Activated CD8-positive, alpha-beta memory T cell treated with anti-CD3 and anti-CD28 coated beads, Interleukin-2, amount 50 U/mL, for 48 hours (primary cell): ENCODE measurements at regions not wholly inside any gene's neighbourhood (a gene's known extent, or its start where the extent isn't known, plus 50 kb on each side); places are given as distances from the start of the nearest gene placed in this dataset.
"Not testable (repeated sequence)": the region's sequence is repeated elsewhere in the genome, so short reads cannot be mapped to it uniquely, and the experiment has no call there.

Experiments used
- DNase-seq: peaks from one replicate; pipeline ENCODE4 v3.0.0-alpha.2; 2020

- no peak for DNase-seq
Observed at GRCh38 chr9:1505489-1505888, 455.3 kb downstream of the DMRT2 start.

GRCh38 chr9:1510712-1511111 lies 460.6 kb downstream of the DMRT2 start:
- no peak for DNase-seq

DNA sequence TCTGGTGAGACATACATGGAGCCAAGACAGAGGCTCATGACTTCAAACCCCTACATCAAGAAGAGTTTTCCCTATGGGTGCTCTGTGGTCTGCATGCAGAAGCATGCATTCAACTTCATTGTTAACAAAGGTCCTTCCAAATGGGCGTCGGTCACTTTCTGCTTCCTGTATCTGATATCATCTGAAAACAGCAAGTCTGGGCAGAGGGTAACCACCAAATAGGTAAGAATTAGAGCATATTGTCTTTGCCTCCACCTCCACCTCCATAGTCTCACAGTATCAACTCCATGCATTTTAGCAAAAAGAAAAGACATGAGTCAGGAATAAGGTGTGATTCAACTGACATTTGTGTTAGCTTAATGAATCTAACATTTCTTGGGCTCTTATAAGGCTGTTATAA lies 462.9 kb downstream of the DMRT2 start:
- no peak for DNase-seq

GRCh38 chr9:1514250-1514649 lies 464.1 kb downstream of the DMRT2 start:
- DNase-seq = no peak

DNA sequence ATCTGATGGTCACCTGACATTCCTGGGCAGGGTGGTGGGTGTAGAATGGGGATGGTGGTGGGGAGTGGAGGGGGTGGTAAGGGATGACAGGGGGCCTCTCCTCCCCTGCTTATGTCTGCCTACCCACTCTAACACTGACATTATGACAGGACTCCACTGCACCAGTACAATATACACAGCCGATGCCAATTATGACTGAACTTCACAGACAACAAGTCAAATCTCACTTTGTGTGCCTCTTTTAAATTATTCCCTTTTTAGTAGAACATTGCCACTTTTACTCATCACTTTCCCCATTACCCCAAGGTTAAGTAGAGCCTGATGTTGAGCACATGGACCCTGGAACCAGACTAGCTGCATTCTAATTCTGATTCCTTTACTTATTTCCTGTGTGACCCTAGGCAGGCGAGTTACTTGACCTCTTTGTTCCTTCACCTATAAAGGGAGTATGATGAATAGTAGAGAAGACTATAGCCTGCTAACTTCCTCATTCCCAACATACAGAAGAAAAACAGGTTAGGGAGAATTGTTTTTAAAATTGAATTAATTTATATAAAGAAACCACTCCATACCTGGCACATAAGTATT lies 464.7 kb downstream of the DMRT2 start:
- no peak for DNase-seq

DNA sequence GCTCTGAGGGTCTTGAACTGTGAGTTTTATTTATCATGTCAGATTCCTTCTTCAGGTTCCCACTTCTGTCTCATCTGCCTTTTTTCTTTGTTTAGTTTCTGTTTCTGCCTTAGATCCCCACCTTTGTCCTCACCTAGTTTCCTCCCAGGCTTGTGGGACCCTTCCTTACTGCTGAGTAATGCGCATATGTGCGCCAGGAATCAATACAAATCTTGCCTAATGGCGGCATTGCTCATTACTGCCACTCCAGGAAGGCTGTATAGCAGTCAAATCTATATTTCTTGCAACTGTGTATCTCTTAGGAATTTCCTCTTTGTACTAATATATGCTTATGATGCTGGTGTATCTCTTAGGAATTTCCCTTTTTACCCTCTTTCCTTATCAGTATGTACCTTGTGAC lies 465.4 kb downstream of the DMRT2 start:
- DNase-seq = no peak

DNA sequence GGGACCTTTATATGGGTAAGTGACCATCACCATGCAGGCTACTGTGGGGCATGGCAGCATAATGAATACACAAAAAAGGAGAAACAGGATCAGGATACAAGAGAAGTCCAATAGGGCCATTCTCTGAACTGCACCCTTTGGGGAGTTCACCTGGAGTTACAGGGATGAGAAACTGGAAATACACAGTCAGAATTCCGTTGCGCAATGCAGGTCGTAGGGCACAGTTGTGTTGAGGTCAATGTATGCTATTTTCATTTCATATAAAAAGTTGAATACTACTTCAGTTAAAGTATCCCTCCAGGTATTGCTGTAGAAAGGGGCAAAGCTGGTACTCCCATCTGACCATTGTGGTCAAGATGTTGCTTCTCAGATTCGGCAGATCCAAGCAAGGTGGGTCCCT lies 471.4 kb downstream of the DMRT2 start:
- no peak for DNase-seq

- DNase-seq = no peak
Observed at GRCh38 chr9:1522219-1522767, 472.1 kb downstream of the DMRT2 start.

DNA sequence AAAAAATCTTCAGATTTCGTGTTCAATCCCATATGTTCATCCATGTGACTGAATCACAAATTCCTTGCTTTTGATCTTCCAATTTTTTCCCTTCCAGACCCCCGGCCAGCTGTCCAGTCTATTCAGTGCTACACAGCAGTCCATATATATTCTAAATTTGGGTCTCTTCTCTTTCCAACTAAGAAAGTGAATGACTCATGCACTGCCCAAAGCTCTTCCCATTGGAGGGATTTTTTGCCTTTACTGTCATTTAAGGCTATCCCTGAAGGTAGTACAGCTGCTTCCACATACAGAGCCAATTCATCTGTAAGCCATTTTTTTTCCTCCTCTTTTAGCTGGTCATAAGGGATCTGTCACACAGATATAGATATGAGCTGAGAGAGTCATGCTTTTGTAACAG lies 478.3 kb downstream of the DMRT2 start:
- DNase-seq = no peak

- DNase-seq = no peak
Observed at GRCh38 chr9:1530696-1531095, 480.5 kb downstream of the DMRT2 start.

- no peak for DNase-seq
Observed at GRCh38 chr9:1531424-1531823, 481.3 kb downstream of the DMRT2 start.

GRCh38 chr9:1532171-1532570 lies 482.0 kb downstream of the DMRT2 start:
- DNase-seq = no peak

DNA sequence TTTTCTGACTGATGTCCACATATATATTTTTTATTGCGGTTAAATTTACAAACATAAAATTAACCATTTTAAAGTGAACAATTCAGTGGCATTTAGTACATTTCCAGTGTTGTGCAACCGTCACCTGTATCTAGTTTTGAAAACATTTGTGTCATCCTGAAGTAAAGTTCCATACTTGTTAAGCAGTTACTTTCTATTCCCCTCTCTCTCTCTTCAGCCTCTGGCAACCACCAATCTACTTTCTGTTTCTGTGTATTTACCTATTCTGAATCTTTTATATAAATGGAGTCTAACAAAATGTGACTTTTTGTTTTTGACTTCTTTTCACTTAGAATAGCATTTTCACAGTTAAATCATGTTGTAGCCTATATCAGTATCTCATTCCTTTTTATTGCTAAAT lies 480.1 kb upstream of the SMARCA2 start:
- DNase-seq = no peak

- DNase-seq = no peak
Observed at GRCh38 chr9:1535599-1535998, 479.5 kb upstream of the SMARCA2 start.

DNA sequence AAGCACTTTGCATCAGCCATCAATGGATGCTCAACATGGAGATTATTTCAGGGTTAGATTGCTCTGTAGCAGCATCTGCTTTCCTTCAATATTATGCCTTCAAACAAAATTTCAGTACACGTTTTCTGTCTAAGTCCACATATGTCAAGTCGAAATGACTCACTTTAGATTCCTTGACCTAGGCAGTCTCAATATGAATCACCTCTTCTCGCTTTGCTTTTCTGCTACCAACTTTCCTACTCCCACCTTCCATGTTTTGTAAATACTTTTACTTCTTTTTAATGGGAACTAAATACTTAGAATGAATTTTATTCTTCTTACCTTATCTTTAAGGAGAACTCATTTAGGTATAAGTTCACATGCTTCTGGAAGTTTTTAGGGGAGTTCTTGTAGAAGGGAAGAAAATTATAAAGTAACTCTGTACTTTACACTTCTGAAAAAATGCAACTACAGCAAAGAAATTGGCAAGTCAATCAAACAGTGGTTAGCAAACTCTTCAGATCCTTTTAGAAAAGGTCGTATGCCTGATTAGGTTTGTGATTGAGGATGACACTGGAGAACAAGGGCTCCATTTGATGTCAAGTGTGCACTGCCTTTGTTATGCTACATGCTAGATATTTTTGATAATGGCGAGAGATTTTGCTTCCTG lies 478.5 kb upstream of the SMARCA2 start:
- DNase-seq = no peak

- DNase-seq = no peak
Observed at GRCh38 chr9:1538301-1538700, 476.8 kb upstream of the SMARCA2 start.

- no peak for DNase-seq
Observed at GRCh38 chr9:1539216-1539615, 475.9 kb upstream of the SMARCA2 start.

GRCh38 chr9:1550636-1551035 lies 464.5 kb upstream of the SMARCA2 start:
- no peak for DNase-seq

DNA sequence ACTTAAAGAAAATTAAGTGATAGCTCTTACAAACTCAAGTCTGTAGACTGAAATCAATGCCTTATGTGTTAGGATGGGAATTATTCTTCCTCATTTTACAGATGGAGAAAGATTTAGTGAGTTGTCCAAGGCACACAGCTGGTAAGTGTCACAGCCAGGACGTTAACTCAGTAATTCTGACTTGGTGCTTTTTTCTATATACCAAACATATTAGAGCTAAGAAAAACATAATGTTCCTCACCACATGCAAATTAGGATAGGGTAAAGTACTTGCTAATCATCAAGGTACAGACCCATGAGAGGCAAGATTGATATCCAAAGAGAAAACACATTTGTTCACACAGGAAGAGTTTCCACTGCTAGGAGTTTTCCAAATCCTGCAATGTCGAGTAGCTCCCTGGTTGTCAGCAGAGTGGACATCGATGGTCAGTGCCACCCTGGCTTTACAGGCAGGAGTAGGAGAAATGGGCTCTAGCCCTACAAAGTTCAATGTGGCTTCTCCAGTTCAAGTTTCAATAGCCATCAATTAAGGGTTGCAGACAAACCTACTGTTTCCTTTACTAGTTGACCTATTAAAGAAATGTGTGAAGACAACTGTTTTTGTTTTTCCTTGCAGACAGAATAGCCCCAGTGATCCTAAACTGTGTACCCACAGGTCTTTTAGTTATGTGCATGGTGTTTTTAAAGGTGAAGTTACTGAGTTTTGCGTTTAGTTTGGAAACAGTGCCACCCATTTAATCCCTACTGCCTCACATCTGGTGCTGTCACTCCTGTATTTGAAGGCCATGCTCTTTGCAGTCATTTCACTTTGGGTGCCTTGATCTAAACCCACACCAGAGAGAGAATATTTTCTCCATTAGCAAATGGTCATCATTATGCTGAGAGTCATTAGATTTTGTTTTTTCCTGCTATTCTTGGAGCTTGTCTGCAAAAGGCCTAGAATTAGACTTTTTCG lies 460.8 kb upstream of the SMARCA2 start:
- DNase-seq = no peak

- DNase-seq = not testable (repeated sequence)
Observed at GRCh38 chr9:1558666-1559065, 456.5 kb upstream of the SMARCA2 start.

- no peak for DNase-seq
Observed at GRCh38 chr9:1575939-1576338, 439.2 kb upstream of the SMARCA2 start.

DNA sequence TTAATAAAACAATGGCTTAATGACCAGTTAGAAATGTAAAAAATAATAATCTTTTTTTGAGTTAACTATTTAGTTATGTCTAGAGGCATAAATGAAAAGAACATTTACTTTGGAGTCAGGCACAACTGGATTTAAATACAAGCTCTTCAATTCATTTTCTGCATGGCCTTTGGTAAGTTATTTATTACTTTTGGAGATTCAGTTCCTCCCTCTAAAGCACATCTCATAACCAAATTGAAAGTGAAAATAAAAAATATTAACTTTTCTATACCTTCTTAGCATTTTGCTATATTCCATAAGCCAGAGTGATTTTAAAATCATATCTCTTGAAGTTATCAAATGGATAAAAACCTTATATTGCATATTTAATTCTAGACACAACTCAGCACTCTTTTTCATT lies 434.9 kb upstream of the SMARCA2 start:
- DNase-seq = no peak

GRCh38 chr9:1581926-1582325 lies 433.2 kb upstream of the SMARCA2 start:
- DNase-seq = no peak

GRCh38 chr9:1591310-1591709 lies 423.8 kb upstream of the SMARCA2 start:
- DNase-seq = no peak
